ENCODE measurements at regions not wholly inside any gene's neighbourhood (a gene's known extent, or its start where the extent isn't known, plus 50 kb on each side); places are given as distances from the start of the nearest gene placed in this dataset.
"Not testable (repeated sequence)": the region's sequence is repeated elsewhere in the genome, so short reads cannot be mapped to it uniquely, and the experiment has no call there.

GRCh38 chr10:23975431-23975830 is 233.5 kb upstream of the KIAA1217 start:
- DNase-seq: no peak

GRCh38 chr10:23976275-23976674 is 232.7 kb upstream of the KIAA1217 start:
- no peak for DNase-seq

GRCh38 chr10:23978317-23978716 is 230.6 kb upstream of the KIAA1217 start:
- no peak for DNase-seq

GRCh38 chr10:23980094-23980493 is 228.8 kb upstream of the KIAA1217 start:
- DNase-seq: no peak

DNA sequence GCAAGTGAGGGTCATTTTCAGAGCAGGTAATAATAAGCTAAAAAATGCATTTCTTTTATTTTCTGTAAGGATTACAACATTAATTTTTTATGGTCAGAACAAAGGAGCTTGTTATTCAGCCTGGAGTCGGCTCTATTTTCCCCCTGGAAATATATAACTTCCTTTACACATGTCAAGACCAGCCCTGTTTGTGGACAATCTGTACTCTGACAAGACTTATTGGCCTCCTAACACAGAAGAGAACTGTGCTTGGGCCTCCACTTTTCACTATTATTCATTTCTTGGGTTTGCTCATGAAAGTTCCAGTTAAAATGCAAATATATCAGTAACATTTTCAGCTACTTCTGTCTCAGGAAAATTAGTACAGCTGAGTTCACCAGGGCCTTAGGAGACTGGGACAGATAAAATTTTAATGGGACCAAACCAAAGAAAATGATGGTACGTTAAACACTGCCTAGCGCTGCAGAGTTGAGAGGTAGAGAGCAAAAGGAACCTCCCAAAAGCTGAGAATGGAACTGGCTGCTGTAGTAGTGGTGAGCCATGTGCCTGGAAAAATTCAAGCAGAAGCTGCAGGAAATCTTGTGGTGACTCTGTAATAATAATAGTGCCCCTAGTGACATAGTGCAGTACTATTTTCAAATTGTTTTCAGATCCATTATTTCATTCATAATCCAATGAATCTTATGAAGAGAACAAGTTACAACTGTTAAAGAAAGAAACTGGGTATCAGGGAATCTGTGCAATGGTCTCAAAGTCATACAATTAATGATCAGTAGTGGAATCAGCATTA is 227.2 kb upstream of the KIAA1217 start:
- no peak for DNase-seq

- not testable (repeated sequence) for DNase-seq
Observed at GRCh38 chr10:23984405-23984804, 224.5 kb upstream of the KIAA1217 start.

DNA sequence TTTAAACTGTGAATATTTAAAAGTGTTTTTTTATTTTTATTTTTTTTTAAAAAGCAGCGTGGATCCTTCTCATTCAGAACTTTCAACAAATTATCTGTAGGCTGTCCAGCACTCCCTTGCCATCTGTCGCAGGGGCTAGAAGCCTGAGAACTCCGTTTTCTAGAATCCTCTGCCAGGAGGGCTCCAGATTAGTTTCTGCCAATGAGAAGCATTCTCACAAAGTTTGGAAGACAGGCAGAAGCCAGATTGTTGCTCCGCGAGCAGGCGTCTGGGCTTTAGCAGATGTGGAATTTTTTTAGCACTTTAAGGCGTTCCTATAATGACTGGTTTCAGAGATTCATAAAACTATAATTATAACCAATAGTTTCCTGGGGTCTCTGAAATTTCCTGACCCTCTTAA is 220.9 kb upstream of the KIAA1217 start:
- DNase-seq: no peak

DNA sequence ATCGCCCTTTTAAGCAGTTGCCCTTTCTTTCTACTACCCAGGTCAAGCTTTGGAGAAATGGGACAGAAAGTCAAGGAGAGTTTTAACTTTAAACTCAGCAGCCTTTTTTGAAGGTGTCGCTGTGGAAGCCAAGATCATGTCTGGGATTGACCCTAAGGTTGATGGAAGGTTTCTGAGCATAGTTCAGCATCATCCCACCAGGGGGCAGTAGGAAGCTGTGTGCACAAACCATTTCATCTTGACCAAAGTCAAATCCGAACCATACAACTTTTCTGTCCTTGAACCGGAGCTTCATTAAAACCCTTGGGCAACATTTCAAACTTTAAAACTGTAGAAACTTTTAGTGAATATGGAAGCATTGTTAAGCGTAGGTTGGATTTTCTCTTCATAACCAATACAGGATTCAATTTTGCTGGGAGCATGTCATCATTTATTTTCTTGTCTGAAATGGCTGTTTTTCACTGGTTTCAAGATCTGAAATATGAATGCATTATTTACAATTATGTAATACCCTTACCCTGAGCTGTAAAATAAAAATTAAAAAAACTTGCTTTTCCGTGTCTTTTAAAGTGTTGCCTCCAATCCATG is 214.4 kb upstream of the KIAA1217 start:
- no peak for DNase-seq

DNA sequence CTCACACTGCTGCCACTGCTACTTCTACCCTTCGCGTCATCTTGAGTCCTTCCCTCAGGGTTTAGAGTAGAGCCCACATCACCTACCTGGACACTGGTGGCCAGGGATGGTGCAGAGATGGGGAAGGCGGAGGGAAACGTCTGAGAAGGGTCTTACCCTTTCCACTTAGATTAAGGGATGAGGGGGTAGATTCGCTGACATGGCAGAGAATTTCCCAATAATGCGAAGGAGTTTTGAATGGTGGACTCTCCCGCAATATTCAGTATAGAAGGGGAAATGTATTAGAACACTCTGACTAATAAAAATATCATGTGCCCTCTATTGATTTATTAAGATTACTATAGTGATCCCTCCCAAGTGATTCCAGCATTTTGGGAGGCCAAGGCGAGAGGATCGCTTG is 209.5 kb upstream of the KIAA1217 start:
- DNase-seq: no peak

GRCh38 chr10:24000271-24000813 is 208.6 kb upstream of the KIAA1217 start:
- no peak for DNase-seq

DNA sequence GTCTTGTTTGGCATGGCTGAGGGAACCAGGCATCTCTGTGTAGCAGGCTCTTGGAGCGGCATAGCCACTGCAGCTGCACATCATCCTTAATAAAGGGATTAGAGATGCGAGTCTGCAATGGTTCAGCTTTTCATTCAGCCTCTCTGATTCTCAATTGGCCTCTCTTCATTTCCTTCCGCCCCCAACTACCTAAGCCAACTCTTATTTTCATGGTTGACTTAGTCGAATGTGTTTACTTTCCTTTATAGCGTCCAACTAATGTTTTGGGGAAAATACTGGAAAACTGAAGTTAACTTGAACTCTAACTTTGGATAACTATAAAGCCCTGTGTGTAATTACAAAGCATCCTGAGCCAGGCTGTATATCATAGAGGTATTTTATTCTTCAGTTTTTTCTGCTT is 202.2 kb upstream of the KIAA1217 start:
- DNase-seq: no peak

DNA sequence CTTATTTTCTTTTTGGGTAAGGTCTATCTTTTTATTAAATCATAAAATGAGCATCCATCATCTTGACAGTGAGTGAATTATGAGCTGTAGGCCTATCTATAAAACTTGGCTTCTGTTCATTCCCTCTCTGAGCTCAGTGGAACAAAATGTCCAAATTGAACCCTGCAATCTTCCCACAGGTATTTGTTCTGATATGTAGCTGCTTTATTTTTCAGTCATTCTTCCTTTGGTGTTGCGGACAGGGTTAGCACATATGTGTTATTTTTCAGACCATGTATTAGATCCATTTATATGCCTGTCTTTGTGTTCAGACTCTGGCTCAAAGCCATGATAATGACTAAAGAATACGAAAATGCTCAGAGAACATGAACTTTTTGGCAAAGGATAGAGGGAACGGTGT is 201.6 kb upstream of the KIAA1217 start:
- no peak for DNase-seq

- DNase-seq: no peak
Observed at GRCh38 chr10:24008164-24009091, 200.5 kb upstream of the KIAA1217 start.

DNA sequence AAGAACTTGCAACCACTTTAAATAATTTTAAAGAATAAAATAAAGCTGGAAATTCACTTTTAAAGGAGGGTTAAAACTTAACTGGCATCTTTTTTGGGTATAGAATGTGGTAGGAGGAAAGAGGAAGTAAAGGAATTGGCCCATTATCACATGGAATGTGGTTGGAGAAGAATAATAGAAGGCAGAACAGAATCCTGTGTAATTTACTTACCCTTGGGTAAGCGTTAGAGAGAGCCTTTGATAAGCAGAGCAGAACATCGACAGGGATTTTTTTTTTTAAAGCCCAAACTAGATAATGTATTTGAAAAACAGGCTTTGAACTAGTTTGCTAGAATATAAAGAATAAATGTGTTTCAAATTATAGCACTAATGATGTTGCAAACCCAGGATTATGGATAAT is 199.8 kb upstream of the KIAA1217 start:
- no peak for DNase-seq

DNA sequence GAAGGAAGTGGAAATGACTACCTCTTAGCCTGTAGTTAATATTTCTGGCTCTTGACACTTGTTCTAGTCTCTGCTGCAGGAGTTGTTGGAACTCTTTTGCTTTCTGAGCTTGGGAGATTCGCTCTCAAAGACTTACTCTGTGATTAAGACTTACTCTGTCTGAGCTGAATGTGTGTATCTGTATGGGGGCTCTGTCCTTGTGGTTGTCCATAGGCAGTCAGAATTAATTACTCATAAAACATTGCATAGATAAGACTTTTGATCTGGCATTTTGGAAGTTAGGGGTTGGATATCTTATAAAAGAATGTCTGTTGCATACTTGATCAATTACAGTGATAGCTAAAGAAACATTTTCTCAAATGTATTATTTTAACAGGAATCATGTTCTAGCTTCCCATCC is 199.2 kb upstream of the KIAA1217 start:
- DNase-seq: no peak

- DNase-seq: no peak
Observed at GRCh38 chr10:24010436-24010970, 198.4 kb upstream of the KIAA1217 start.

GRCh38 chr10:24012249-24012803 is 196.6 kb upstream of the KIAA1217 start:
- DNase-seq: no peak

GRCh38 chr10:24027107-24027506 is 181.8 kb upstream of the KIAA1217 start:
- DNase-seq: no peak

DNA sequence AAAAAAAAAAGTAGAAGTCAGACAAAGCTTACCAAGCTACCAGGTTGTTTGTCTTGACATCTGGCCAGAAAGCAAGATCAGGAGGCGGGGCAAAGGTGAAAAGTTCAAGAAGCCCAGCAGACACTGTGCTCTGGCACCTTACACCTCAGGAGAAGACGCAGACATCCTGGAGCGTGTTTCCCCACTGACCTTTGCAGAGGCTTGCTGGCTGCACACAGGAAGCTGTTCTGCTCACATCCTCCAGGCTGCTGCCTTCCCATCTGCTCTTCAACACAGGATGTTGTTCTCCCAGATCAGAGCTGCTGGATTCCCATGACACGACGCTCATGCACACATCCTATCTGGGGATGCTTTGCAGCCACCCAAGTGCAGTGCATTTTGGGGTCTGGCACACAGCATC is 174.4 kb upstream of the KIAA1217 start:
- DNase-seq: no peak

GRCh38 chr10:24035761-24036160 is 173.2 kb upstream of the KIAA1217 start:
- no peak for DNase-seq

- DNase-seq: no peak
Observed at GRCh38 chr10:24039315-24039714, 169.6 kb upstream of the KIAA1217 start.

DNA sequence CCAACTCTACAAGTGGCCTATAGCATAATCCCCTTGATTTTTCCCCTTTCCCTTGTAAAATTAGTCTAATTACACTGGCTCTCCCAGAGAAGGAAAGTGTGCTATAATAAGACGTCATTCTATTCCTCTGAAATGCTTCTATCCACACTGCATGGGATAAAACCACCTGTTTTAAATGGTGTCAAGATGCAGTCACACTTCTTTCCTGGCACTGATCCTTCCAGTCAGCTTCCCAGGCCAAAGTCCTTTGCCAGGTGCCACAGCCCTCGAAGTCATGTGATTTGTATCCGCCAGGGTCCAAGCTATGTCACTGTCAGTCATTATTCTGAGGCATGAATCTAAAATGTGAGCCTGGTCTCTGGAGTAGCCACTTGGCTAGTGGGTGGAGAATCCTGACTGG is 169.0 kb upstream of the KIAA1217 start:
- DNase-seq: no peak

GRCh38 chr10:24041034-24041433 is 167.9 kb upstream of the KIAA1217 start:
- DNase-seq: no peak
